ENCODE measurements at regions not wholly inside any gene's neighbourhood (a gene's known extent, or its start where the extent isn't known, plus 50 kb on each side); places are given as distances from the start of the nearest gene placed in this dataset.

DNA sequence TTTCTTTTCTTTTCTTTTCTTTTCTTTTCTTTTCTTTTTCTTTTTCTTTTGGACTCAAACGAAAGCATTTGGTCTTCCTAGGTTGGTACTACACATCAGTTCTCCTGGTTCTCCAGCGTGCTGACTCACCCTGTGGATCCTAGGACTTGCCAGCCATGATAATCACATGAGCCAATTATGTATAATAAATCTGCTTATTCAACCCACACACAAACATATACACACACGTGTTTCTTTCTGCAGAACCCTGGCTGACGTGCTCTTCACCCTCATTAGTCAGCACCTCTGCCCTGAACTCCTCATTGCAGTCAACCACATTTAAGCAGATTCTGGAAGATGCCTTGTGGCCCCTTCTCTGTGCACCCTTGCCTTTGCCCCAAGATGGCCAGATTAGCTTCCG is 162.4 kb upstream of the MYT1L start:
- Histone ChIP-seq H3K27me3 (ENCODE audit: insufficient read depth, low read length) (0 out of 2 replicates have a peak, but pooled peaks cover 4% of the 10 kb centered on the region), H3K9ac (ENCODE audit: low read length) (no peak overlapping the region), H3K27ac (ENCODE audit: low read depth, low read length, poor library complexity, severe bottlenecking) (no peak overlapping the region), H3K4me3 (ENCODE audit: low read depth, low read length, poor library complexity, severe bottlenecking) (no peak overlapping the region), H3F3A (ENCODE audit: insufficient read depth, low read length) (no peaks in the 10 kb centered on the region), H4K20me1 (ENCODE audit: insufficient read depth, low read length) (no peaks in the 10 kb centered on the region), H3K9me3 (ENCODE audit: low read length) (no peaks in the 10 kb centered on the region), H2AFZ (ENCODE audit: low read length) (no peak overlapping the region), H3K79me2 (ENCODE audit: insufficient read depth, low read length) (no peaks in the 10 kb centered on the region), H3K4me1 (ENCODE audit: insufficient read depth, low read length, severe bottlenecking) (no peaks in the 10 kb centered on the region), H3K4me2 (ENCODE audit: low read length) (no peak overlapping the region), H3K36me3 (ENCODE audit: insufficient read depth, low read length) (no peaks in the 10 kb centered on the region), H3K9me2 (ENCODE audit: low read depth, low read length) (no peaks in the 10 kb centered on the region)
- no peak for TF ChIP-seq EZH2 (IDR thresholded peaks at IDR 0.05; ENCODE audit: borderline replicate concordance, low read length)
- TF ChIP-seq, protein P1, sequence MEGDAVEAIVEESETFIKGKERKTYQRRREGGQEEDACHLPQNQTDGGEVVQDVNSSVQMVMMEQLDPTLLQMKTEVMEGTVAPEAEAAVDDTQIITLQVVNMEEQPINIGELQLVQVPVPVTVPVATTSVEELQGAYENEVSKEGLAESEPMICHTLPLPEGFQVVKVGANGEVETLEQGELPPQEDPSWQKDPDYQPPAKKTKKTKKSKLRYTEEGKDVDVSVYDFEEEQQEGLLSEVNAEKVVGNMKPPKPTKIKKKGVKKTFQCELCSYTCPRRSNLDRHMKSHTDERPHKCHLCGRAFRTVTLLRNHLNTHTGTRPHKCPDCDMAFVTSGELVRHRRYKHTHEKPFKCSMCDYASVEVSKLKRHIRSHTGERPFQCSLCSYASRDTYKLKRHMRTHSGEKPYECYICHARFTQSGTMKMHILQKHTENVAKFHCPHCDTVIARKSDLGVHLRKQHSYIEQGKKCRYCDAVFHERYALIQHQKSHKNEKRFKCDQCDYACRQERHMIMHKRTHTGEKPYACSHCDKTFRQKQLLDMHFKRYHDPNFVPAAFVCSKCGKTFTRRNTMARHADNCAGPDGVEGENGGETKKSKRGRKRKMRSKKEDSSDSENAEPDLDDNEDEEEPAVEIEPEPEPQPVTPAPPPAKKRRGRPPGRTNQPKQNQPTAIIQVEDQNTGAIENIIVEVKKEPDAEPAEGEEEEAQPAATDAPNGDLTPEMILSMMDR (IDR thresholded peaks at IDR 0.05; ENCODE audit: low read length): no peak

DNA sequence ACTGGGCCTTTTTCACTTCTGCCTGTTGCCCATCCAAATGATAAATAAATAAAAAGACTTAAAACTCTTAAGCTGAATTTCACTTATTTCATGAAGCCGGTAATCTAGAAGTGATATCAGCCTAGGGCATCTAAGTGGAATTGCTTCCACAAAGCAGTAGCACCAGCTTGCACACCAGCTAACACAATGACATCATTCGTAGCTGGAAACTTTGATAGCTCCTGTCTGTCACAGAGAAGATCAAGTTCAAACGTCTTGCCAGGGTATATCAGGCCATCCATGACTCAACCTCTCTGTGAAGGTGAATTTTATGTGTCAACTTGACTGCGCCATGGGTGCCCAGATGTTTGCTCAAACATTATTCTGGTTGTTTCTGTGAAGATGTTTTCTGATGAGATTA is 161.7 kb upstream of the MYT1L start:
- Histone ChIP-seq H3F3A (ENCODE audit: insufficient read depth, low read length) (no peaks in the 10 kb centered on the region), H3K9me3 (ENCODE audit: low read length) (no peaks in the 10 kb centered on the region), H3K36me3 (ENCODE audit: insufficient read depth, low read length) (no peaks in the 10 kb centered on the region), H2AFZ (ENCODE audit: low read length) (no peak overlapping the region), H3K27ac (ENCODE audit: low read depth, low read length, poor library complexity, severe bottlenecking) (no peak overlapping the region), H4K20me1 (ENCODE audit: insufficient read depth, low read length) (no peaks in the 10 kb centered on the region), H3K4me2 (ENCODE audit: low read length) (no peak overlapping the region), H3K27me3 (ENCODE audit: insufficient read depth, low read length) (0 out of 2 replicates have a peak, but pooled peaks cover 4% of the 10 kb centered on the region), H3K9ac (ENCODE audit: low read length) (no peak overlapping the region), H3K4me3 (ENCODE audit: low read depth, low read length, poor library complexity, severe bottlenecking) (no peak overlapping the region), H3K4me1 (ENCODE audit: insufficient read depth, low read length, severe bottlenecking) (no peaks in the 10 kb centered on the region), H3K9me2 (ENCODE audit: low read depth, low read length) (no peaks in the 10 kb centered on the region), H3K79me2 (ENCODE audit: insufficient read depth, low read length) (no peaks in the 10 kb centered on the region)
- TF ChIP-seq, protein P1 (IDR thresholded peaks at IDR 0.05; ENCODE audit: low read length): no peak
- no peak for TF ChIP-seq EZH2 (IDR thresholded peaks at IDR 0.05; ENCODE audit: borderline replicate concordance, low read length)

DNA sequence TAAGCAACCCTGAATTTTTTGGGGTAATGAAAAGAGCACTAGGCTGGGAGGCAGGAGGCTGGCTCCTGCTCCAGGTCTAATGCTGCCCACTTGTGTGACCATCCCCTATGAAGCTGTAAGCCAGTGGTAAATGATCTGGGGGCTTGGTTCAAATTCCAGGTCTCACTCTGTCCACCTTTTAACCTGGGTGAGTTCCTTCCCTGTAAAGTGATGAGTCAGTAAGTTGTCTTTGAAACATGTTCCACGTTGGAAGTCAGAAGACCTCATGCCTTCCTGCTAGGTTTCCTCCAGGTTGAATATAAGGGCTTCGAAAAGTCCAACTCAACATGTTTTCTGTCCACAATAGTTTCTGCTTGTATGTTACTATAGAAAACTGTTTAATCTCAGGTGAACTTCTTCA is 160.9 kb upstream of the MYT1L start:
- Histone ChIP-seq H3K4me1 (ENCODE audit: insufficient read depth, low read length, severe bottlenecking) (no peaks in the 10 kb centered on the region), H3K9me3 (ENCODE audit: low read length) (no peaks in the 10 kb centered on the region), H3F3A (ENCODE audit: insufficient read depth, low read length) (no peaks in the 10 kb centered on the region), H3K4me2 (ENCODE audit: low read length) (no peak overlapping the region), H2AFZ (ENCODE audit: low read length) (no peak overlapping the region), H3K9ac (ENCODE audit: low read length) (no peak overlapping the region), H3K79me2 (ENCODE audit: insufficient read depth, low read length) (no peaks in the 10 kb centered on the region), H3K9me2 (ENCODE audit: low read depth, low read length) (no peaks in the 10 kb centered on the region), H3K4me3 (ENCODE audit: low read depth, low read length, poor library complexity, severe bottlenecking) (no peak overlapping the region), H3K27ac (ENCODE audit: low read depth, low read length, poor library complexity, severe bottlenecking) (no peak overlapping the region), H3K27me3 (ENCODE audit: insufficient read depth, low read length) (0 out of 2 replicates have a peak, but pooled peaks cover 4% of the 10 kb centered on the region), H4K20me1 (ENCODE audit: insufficient read depth, low read length) (no peaks in the 10 kb centered on the region), H3K36me3 (ENCODE audit: insufficient read depth, low read length) (no peaks in the 10 kb centered on the region)
- no peak for TF ChIP-seq EZH2 (IDR thresholded peaks at IDR 0.05; ENCODE audit: borderline replicate concordance, low read length)
- TF ChIP-seq, protein P1 (IDR thresholded peaks at IDR 0.05; ENCODE audit: low read length): no peak
